ENCODE measurements at regions not wholly inside any gene's neighbourhood (a gene's known extent, or its start where the extent isn't known, plus 50 kb on each side); places are given as distances from the start of the nearest gene placed in this dataset.
A peak's percentile ranks its signal among the peaks of the same experiment; 100 is the strongest.

DNA sequence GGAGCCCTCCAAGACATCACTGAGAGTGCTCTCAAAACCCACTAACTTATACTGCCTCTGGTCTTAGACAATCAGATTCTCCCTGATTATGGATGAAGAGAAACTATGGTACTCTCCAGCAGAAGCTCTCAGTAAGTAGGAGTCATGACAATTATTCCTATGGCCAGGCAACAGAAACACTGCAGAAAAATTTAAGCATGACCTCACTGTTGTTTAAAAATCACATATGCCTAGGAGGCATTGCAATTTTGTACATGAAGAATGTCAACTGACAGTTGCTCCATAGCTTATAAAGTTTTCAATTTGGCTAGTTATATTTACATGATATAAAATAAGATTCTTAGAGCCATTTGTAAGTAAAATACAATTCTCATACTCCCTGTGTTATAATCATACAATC, 105.9 kb upstream of the LSM8 start:
- no peak overlapping the region for H3K4me3 Mint-ChIP-seq
- no peaks in the 10 kb centered on the region for H3K36me3 ChIP-seq (ENCODE audit: control insufficient read depth, insufficient read depth, low read length)
- no peak for DNase-seq
- no peaks in the 10 kb centered on the region for H3K27me3 Mint-ChIP-seq (ENCODE audit: insufficient read depth)
- no peaks in the 10 kb centered on the region for H3K9me3 ChIP-seq (ENCODE audit: control insufficient read depth, low read length)
- no peak overlapping the region for H3K9ac ChIP-seq (ENCODE audit: extremely low read depth, low read length, poor library complexity, severe bottlenecking)
- no peaks in the 10 kb centered on the region for H3K27me3 ChIP-seq (ENCODE audit: control insufficient read depth, insufficient read depth, low read length, poor library complexity, severe bottlenecking)
- H3K27ac Mint-ChIP-seq: no peak overlapping the region
- H3K4me3 ChIP-seq (ENCODE audit: low read length): no peak overlapping the region
- no peaks in the 10 kb centered on the region for H3K9me3 Mint-ChIP-seq
- H3K4me1 ChIP-seq (ENCODE audit: control insufficient read depth, insufficient read depth, low read length): no peaks in the 10 kb centered on the region
- no peaks in the 10 kb centered on the region for H3K4me1 Mint-ChIP-seq
- no peaks in the 10 kb centered on the region for H3K36me3 Mint-ChIP-seq (ENCODE audit: low read depth)
- TF ChIP-seq, protein P1, sequence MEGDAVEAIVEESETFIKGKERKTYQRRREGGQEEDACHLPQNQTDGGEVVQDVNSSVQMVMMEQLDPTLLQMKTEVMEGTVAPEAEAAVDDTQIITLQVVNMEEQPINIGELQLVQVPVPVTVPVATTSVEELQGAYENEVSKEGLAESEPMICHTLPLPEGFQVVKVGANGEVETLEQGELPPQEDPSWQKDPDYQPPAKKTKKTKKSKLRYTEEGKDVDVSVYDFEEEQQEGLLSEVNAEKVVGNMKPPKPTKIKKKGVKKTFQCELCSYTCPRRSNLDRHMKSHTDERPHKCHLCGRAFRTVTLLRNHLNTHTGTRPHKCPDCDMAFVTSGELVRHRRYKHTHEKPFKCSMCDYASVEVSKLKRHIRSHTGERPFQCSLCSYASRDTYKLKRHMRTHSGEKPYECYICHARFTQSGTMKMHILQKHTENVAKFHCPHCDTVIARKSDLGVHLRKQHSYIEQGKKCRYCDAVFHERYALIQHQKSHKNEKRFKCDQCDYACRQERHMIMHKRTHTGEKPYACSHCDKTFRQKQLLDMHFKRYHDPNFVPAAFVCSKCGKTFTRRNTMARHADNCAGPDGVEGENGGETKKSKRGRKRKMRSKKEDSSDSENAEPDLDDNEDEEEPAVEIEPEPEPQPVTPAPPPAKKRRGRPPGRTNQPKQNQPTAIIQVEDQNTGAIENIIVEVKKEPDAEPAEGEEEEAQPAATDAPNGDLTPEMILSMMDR (conservative IDR thresholded peaks at IDR 0.05): no peak
- no peak overlapping the region for H3K27ac ChIP-seq (ENCODE audit: low read depth, low read length)

DNA sequence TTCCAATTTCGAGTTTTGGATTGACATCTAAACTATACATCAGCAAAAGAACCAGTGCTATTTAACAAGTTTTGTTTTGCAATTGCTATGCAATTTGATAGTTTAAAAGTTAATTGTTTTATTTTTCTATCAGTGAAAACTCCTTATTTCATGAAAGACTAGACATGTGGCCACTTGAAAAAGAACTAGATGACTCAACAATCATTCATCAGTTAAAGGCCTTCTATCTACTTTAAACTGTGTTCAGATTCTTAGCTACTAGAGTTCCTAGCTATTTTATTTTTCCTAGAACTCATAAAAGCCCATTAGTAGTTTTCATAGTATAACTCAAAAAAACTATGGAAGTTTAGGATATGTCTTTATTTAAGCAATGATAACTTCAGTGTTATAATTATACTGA, 104.6 kb upstream of the LSM8 start:
- H3K4me1 Mint-ChIP-seq: no peaks in the 10 kb centered on the region
- 50% methylated on average over 1 of the region's 1 CpG; no CpG with 5 or more reads in 1 of the 2 experiments for WGBS, 2 experiments (ENCODE audit: insufficient coverage in 1 of 2, insufficient read length in 1 of 2)
- no peaks in the 10 kb centered on the region for H3K4me1 ChIP-seq (ENCODE audit: control insufficient read depth, insufficient read depth, low read length)
- no peaks in the 10 kb centered on the region for H3K36me3 ChIP-seq (ENCODE audit: control insufficient read depth, insufficient read depth, low read length)
- no peak overlapping the region for H3K27ac ChIP-seq (ENCODE audit: low read depth, low read length)
- no peak overlapping the region for H3K4me3 ChIP-seq (ENCODE audit: low read length)
- H3K27me3 Mint-ChIP-seq (ENCODE audit: insufficient read depth): no peaks in the 10 kb centered on the region
- no peak overlapping the region for H3K27ac Mint-ChIP-seq
- H3K4me3 Mint-ChIP-seq: no peak overlapping the region
- H3K36me3 Mint-ChIP-seq (ENCODE audit: low read depth): no peaks in the 10 kb centered on the region
- no peak overlapping the region for H3K9ac ChIP-seq (ENCODE audit: extremely low read depth, low read length, poor library complexity, severe bottlenecking)
- no peak for DNase-seq
- no peaks in the 10 kb centered on the region for H3K27me3 ChIP-seq (ENCODE audit: control insufficient read depth, insufficient read depth, low read length, poor library complexity, severe bottlenecking)
- H3K9me3 ChIP-seq (ENCODE audit: control insufficient read depth, low read length): no peaks in the 10 kb centered on the region
- TF ChIP-seq, protein P1 (conservative IDR thresholded peaks at IDR 0.05): no peak
- no peaks in the 10 kb centered on the region for H3K9me3 Mint-ChIP-seq

DNA sequence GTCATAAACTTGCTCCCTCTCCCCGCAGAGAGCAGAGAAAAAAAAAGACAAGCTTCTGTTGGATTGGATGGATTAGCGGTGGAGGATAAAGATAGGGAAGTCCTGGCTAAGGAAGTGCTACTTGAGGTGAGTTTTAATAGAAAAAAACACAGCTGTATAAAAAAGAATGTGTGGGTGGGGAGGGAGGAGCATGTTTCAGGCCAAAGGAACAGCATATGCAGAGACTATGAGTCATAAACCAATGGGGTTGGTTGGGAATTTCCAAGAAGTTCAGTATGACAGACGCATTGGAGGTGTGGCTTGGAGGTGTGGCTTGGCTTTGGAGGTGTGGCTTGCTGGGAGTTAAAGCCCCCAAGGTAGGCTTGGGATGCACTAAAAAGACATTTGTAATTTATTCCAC, 103.0 kb upstream of the LSM8 start:
- no peak overlapping the region for H3K27ac Mint-ChIP-seq
- no peaks in the 10 kb centered on the region for H3K9me3 ChIP-seq (ENCODE audit: control insufficient read depth, low read length)
- peak; percentile 63 for DNase-seq

More for the DNA sequence above, 103.0 kb upstream of the LSM8 start:
- no peaks in the 10 kb centered on the region for H3K36me3 Mint-ChIP-seq (ENCODE audit: low read depth)
- no peaks in the 10 kb centered on the region for H3K9me3 Mint-ChIP-seq
- Histone ChIP-seq H3K4me3 (ENCODE audit: low read length) (no peak overlapping the region), H3K36me3 (ENCODE audit: control insufficient read depth, insufficient read depth, low read length) (no peaks in the 10 kb centered on the region), H3K27ac (ENCODE audit: low read depth, low read length) (no peak overlapping the region), H3K9ac (ENCODE audit: extremely low read depth, low read length, poor library complexity, severe bottlenecking) (no peak overlapping the region), H3K27me3 (ENCODE audit: control insufficient read depth, insufficient read depth, low read length, poor library complexity, severe bottlenecking) (no peaks in the 10 kb centered on the region), H3K4me1 (ENCODE audit: control insufficient read depth, insufficient read depth, low read length) (no peaks in the 10 kb centered on the region)
- TF ChIP-seq, protein P1 (conservative IDR thresholded peaks at IDR 0.05): no peak
- 83 to 100% methylated on average over 2 to 3 of the region's 3 CpGs for WGBS, 2 experiments (ENCODE audit: insufficient coverage in 1 of 2, insufficient read length in 1 of 2)
- H3K4me1 Mint-ChIP-seq: peaks cover 3% of the 10 kb centered on the region
- no peak overlapping the region for H3K4me3 Mint-ChIP-seq
- H3K27me3 Mint-ChIP-seq (ENCODE audit: insufficient read depth): no peaks in the 10 kb centered on the region
